Lung (tissue), 11 donors: ENCODE measurements at regions not wholly inside any gene's neighbourhood (a gene's known extent, or its start where the extent isn't known, plus 50 kb on each side); places are given as distances from the start of the nearest gene placed in this dataset.

ENCODE experiments used
- ATAC-seq: fragments of 200-7000 bp; cut with Tn5 transposase; one replicate; pipeline ENCODE4 v1.9.1; 2020; ENCODE audit warnings: moderate number of reproducible peaks; ENCODE audit not compliant: insufficient read depth, low FRiP score
- DNase-seq, 3 donors: peaks; one replicate each; pipeline ENCODE4 v3.0.0-alpha.2; 2013 to 2017
- H3K27ac ChIP-seq, 2 donors: one replicate each; pipeline ENCODE4 v1.5.1; 2013; ENCODE audit warnings: mild to moderate bottlenecking in 2 of 2, moderate library complexity in 2 of 2, control low read depth in 1 of 2, inconsistent platforms in 1 of 2, low read depth in 1 of 2, low read length in 1 of 2
- H3K27me3 ChIP-seq, 3 donors: one replicate each; pipeline ENCODE4 v1.5.1; 2013; ENCODE audit warnings: low read length in 2 of 3; ENCODE audit not compliant: control insufficient read depth in 3 of 3, insufficient read depth in 3 of 3
- H3K36me3 ChIP-seq, 4 donors: one replicate each; pipeline ENCODE4 v1.5.1; 2013; ENCODE audit warnings: low read length in 4 of 4, mild to moderate bottlenecking in 1 of 4, moderate library complexity in 1 of 4; ENCODE audit not compliant: control insufficient read depth in 4 of 4, insufficient read depth in 4 of 4
- H3K4me1 ChIP-seq, 5 donors: one replicate each; pipeline ENCODE4 v1.5.1; 2013; ENCODE audit warnings: low read length in 5 of 5, mild to moderate bottlenecking in 2 of 5, moderate library complexity in 1 of 5; ENCODE audit not compliant: control insufficient read depth in 5 of 5, insufficient read depth in 5 of 5
- H3K4me3 ChIP-seq: one replicate; pipeline ENCODE4 v1.5.1; 2013; ENCODE audit warnings: mild to moderate bottlenecking, control low read depth, moderate library complexity
- H3K9ac ChIP-seq, 2 donors: one replicate each; pipeline ENCODE4 v1.5.1; 2013; ENCODE audit warnings: low read length in 2 of 2, control low read depth in 1 of 2; ENCODE audit not compliant: insufficient read depth in 1 of 2
- H3K9me3 ChIP-seq, 4 donors: one replicate each; pipeline ENCODE4 v1.5.1; 2013; ENCODE audit warnings: low read length in 3 of 4, mild to moderate bottlenecking in 1 of 4, moderate library complexity in 1 of 4; ENCODE audit not compliant: control insufficient read depth in 4 of 4, insufficient read depth in 3 of 4
- CTCF ChIP-seq: IDR thresholded peaks from 2 replicates; pipeline ENCODE4 v1.5.1; 2012; ENCODE audit warnings: mild to moderate bottlenecking; ENCODE audit errors: control extremely low read depth, extremely low read depth
- WGBS, 2 donors: extraction: QIAGEN DNeasy Blood & Tissue Kit; methylation state at CpG; one replicate each; pipeline ENCODE4 v1.1.7; 2013; 5-methylcytosine and 5-hydroxymethylcytosine counted together
- donor health status: control.
- donor health status: control.
- donor health status: Bipolar disorder and iron deficiency.
- donor health status: healthy.
- donor health status: DM: yes; HTN: yes; CAD: no.

- peaks cover 0 to 1% (median 0%) of the 10 kb centered on the region in 5 donors for H3K4me1 ChIP-seq
- no peaks in the 10 kb centered on the region for H3K36me3 ChIP-seq
- H3K9ac ChIP-seq, result no peak overlapping the region
- DNase-seq (no peak), ATAC-seq (no peak)
- H3K9me3 ChIP-seq, result peaks cover 0 to 2% (median 0%) of the 10 kb centered on the region in 4 donors
- no peak overlapping the region for H3K4me3 ChIP-seq
- H3K27ac ChIP-seq, result no peak overlapping the region
- H3K27me3 ChIP-seq, result no peaks in the 10 kb centered on the region
- no peak for TF ChIP-seq CTCF
Observed at GRCh38 chr3:115330430-115330829, 183.3 kb upstream of the ZBTB20 start.

- TF ChIP-seq CTCF, result no peak
- no peak overlapping the region for H3K27ac ChIP-seq
- DNase-seq (no peak), ATAC-seq (no peak)
- peaks cover 0 to 1% (median 0%) of the 10 kb centered on the region in 5 donors for H3K4me1 ChIP-seq
- no peak overlapping the region for H3K9ac ChIP-seq
- H3K9me3 ChIP-seq, result no peaks in the 10 kb centered on the region
- no peaks in the 10 kb centered on the region for H3K36me3 ChIP-seq
- no peak overlapping the region for H3K4me3 ChIP-seq
- WGBS, 2 donors, result 77 to 92% methylated on average over 2 of the region's 2 CpGs
- no peaks in the 10 kb centered on the region for H3K27me3 ChIP-seq
Observed at GRCh38 chr3:115332998-115333397, 185.9 kb upstream of the ZBTB20 start.

- DNase-seq, result no peak
- TF ChIP-seq CTCF, result no peak
- H3K4me3 ChIP-seq, result no peak overlapping the region
- no peaks in the 10 kb centered on the region for H3K9me3 ChIP-seq
- WGBS, 2 donors, result 87 to 88% methylated on average over 4 of the region's 4 CpGs
- ATAC-seq, result no peak
- no peak overlapping the region for H3K27ac ChIP-seq
- H3K36me3 ChIP-seq, result no peaks in the 10 kb centered on the region
- H3K27me3 ChIP-seq, result no peaks in the 10 kb centered on the region
- no peaks in the 10 kb centered on the region for H3K4me1 ChIP-seq
- H3K9ac ChIP-seq, result no peak overlapping the region
Observed at GRCh38 chr3:115336836-115337235, 189.7 kb upstream of the ZBTB20 start.

- H3K9ac ChIP-seq, result no peak overlapping the region
- H3K27ac ChIP-seq, result no peak overlapping the region
- DNase-seq (no peak), ATAC-seq (no peak)
- WGBS, 2 donors, result 85 to 91% methylated on average over 4 of the region's 4 CpGs
- no peak overlapping the region for H3K4me3 ChIP-seq
- H3K36me3 ChIP-seq, result no peaks in the 10 kb centered on the region
- no peak for TF ChIP-seq CTCF
- H3K4me1 ChIP-seq, result no peaks in the 10 kb centered on the region
- no peaks in the 10 kb centered on the region for H3K9me3 ChIP-seq
- H3K27me3 ChIP-seq, result no peaks in the 10 kb centered on the region
Observed at GRCh38 chr3:115340586-115340985, 193.5 kb upstream of the ZBTB20 start.
